SU-DHL-6 (cell line): ENCODE measurements at regions not wholly inside any gene's neighbourhood (a gene's known extent, or its start where the extent isn't known, plus 50 kb on each side); places are given as distances from the start of the nearest gene placed in this dataset.

Source experiments
- EZH2phosphoT487 ChIP-seq: fragments of 200-600 bp; sonication (generic), shearing (Covaris generic); conservative IDR thresholded peaks from 2 replicates; pipeline ENCODE4 v1.6.1; 2018; ENCODE audit warnings: mild to moderate bottlenecking, antibody characterized with exemption, low read length, moderate library complexity, mixed read lengths
- TF ChIP-seq, protein P1 (sequence below): fragments of 200-600 bp; sonication (generic); IDR thresholded peaks from one replicate; pipeline ENCODE4 v1.5.1; 2017; ENCODE audit warnings: antibody characterized with exemption, mild to moderate bottlenecking, low read length, moderate library complexity; ENCODE audit not compliant: insufficient read depth, poor library complexity, severe bottlenecking

DNA sequence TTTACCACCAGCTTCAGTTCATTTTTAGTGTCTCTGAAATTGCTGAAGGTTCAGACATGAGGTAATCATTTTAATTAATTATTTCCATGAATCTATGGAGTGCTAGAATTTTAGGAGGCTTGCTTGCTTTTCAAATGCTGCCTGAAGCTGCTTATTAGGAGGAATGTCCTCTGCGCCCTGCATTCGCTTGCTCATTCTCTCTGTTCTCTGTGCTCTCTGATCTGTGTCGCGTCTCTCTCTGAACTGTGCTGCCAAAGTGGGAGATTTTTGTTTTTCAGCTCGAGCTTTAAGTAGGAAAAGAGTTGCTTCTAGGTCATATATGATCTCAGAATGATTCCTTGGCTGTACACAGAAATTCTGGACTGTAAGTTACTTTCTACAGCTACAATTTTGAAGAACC lies 101.7 kb upstream of the PRR16 start:
- TF ChIP-seq, protein P1, sequence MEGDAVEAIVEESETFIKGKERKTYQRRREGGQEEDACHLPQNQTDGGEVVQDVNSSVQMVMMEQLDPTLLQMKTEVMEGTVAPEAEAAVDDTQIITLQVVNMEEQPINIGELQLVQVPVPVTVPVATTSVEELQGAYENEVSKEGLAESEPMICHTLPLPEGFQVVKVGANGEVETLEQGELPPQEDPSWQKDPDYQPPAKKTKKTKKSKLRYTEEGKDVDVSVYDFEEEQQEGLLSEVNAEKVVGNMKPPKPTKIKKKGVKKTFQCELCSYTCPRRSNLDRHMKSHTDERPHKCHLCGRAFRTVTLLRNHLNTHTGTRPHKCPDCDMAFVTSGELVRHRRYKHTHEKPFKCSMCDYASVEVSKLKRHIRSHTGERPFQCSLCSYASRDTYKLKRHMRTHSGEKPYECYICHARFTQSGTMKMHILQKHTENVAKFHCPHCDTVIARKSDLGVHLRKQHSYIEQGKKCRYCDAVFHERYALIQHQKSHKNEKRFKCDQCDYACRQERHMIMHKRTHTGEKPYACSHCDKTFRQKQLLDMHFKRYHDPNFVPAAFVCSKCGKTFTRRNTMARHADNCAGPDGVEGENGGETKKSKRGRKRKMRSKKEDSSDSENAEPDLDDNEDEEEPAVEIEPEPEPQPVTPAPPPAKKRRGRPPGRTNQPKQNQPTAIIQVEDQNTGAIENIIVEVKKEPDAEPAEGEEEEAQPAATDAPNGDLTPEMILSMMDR = no peak
- TF ChIP-seq EZH2phosphoT487 = no peak
